ENCODE measurements at regions not wholly inside any gene's neighbourhood (a gene's known extent, or its start where the extent isn't known, plus 50 kb on each side); places are given as distances from the start of the nearest gene placed in this dataset.

- TF ChIP-seq CTCF (IDR thresholded peaks at IDR 0.05; ENCODE audit: low read depth, low read length, poor library complexity, severe bottlenecking) (no peak), EZH2phosphoT487 (IDR thresholded peaks at IDR 0.05; ENCODE audit: borderline replicate concordance, low read length) (no peak)
Observed at GRCh38 chr10:124162136-124162535, 68.7 kb upstream of the CHST15 start.
